ENCODE measurements at regions not wholly inside any gene's neighbourhood (a gene's known extent, or its start where the extent isn't known, plus 50 kb on each side); places are given as distances from the start of the nearest gene placed in this dataset.

- TF ChIP-seq POLR2AphosphoS5 (IDR thresholded peaks at IDR 0.05) = no peak
- TF ChIP-seq, protein P1, sequence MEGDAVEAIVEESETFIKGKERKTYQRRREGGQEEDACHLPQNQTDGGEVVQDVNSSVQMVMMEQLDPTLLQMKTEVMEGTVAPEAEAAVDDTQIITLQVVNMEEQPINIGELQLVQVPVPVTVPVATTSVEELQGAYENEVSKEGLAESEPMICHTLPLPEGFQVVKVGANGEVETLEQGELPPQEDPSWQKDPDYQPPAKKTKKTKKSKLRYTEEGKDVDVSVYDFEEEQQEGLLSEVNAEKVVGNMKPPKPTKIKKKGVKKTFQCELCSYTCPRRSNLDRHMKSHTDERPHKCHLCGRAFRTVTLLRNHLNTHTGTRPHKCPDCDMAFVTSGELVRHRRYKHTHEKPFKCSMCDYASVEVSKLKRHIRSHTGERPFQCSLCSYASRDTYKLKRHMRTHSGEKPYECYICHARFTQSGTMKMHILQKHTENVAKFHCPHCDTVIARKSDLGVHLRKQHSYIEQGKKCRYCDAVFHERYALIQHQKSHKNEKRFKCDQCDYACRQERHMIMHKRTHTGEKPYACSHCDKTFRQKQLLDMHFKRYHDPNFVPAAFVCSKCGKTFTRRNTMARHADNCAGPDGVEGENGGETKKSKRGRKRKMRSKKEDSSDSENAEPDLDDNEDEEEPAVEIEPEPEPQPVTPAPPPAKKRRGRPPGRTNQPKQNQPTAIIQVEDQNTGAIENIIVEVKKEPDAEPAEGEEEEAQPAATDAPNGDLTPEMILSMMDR (IDR thresholded peaks at IDR 0.05) = no peak
- TF ChIP-seq POLR2A (IDR thresholded peaks at IDR 0.05) = no peak
- no peak for TF ChIP-seq EP300 (IDR thresholded peaks at IDR 0.05)
These were observed 219.3 kb upstream of the SH3BP4 start for GRCh38 chr2:234732404-234733092.
